NB4 (cell line): ENCODE measurements at regions not wholly inside any gene's neighbourhood (a gene's known extent, or its start where the extent isn't known, plus 50 kb on each side); places are given as distances from the start of the nearest gene placed in this dataset.

ENCODE experiments used
- DNase-seq: peaks from one replicate; pipeline ENCODE4 v3.0.0; 2010; ENCODE audit warnings: low read depth
- H3K4me3 ChIP-seq: one replicate; pipeline ENCODE4 v1.5.1; 2011; ENCODE audit warnings: mild to moderate bottlenecking, low read depth, low read length, moderate library complexity
- MYC ChIP-seq: IDR thresholded peaks from 2 replicates; pipeline ENCODE4 v1.6.1; 2011; ENCODE audit warnings: low read depth, low read length
- POLR2A ChIP-seq: IDR thresholded peaks from 2 replicates; pipeline ENCODE4 v1.6.1; 2011; ENCODE audit warnings: mild to moderate bottlenecking; ENCODE audit not compliant: insufficient read length; ENCODE audit errors: extremely low read depth
- TF ChIP-seq, protein P1 (sequence below): IDR thresholded peaks from 2 replicates; pipeline ENCODE4 v1.6.1; 2011; ENCODE audit warnings: low read depth, low read length
- TF ChIP-seq, protein P2 (sequence below): IDR thresholded peaks from one replicate; pipeline ENCODE4 v1.5.1; 2012; ENCODE audit warnings: low read depth, low read length

DNA sequence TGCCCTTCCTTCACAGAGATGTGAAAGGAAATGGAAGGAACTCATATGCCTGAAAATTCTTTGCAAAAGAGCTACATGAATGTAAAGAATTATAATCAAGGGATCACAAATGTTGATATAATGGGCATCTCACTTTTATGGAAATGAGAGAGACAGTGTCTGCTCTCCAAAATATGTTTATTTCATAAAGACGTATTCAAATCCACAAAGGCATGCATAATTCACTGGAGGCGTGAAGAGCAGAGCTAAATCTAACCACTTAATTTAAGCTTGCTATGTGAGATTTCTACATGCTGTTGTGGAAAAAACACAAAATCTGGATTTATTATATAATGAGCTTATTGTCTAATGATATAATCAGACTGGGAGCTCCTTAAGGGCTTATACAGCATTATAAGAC is 469.1 kb downstream of the RAP2B start:
- H3K4me3 ChIP-seq = no peak overlapping the region
- DNase-seq = no peak
- TF ChIP-seq POLR2A (no peak), MYC (no peak)
- TF ChIP-seq, protein P1, sequence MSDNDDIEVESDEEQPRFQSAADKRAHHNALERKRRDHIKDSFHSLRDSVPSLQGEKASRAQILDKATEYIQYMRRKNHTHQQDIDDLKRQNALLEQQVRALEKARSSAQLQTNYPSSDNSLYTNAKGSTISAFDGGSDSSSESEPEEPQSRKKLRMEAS = no peak
- TF ChIP-seq, protein P2, sequence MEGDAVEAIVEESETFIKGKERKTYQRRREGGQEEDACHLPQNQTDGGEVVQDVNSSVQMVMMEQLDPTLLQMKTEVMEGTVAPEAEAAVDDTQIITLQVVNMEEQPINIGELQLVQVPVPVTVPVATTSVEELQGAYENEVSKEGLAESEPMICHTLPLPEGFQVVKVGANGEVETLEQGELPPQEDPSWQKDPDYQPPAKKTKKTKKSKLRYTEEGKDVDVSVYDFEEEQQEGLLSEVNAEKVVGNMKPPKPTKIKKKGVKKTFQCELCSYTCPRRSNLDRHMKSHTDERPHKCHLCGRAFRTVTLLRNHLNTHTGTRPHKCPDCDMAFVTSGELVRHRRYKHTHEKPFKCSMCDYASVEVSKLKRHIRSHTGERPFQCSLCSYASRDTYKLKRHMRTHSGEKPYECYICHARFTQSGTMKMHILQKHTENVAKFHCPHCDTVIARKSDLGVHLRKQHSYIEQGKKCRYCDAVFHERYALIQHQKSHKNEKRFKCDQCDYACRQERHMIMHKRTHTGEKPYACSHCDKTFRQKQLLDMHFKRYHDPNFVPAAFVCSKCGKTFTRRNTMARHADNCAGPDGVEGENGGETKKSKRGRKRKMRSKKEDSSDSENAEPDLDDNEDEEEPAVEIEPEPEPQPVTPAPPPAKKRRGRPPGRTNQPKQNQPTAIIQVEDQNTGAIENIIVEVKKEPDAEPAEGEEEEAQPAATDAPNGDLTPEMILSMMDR = no peak

DNA sequence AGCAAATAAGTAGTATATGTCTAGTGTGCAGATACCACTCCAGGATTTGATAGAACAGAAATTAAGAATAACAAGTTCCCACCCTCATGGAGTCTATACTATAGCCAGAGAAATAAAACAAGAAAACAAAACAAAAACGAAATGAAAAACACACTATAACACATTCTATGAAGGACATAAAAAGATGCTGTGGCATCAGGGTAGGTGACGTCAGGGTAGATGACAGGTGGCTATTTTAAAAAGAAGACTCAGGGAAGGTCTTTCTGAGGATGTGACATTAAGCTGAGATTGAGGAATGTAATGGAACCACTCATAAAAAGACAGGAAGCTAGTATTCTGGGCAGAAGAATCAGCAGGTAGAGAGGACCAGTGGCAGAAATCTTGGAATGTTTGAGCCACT is 469.6 kb downstream of the RAP2B start:
- no peak for DNase-seq
- no peak overlapping the region for H3K4me3 ChIP-seq
- TF ChIP-seq, protein P2 = no peak
- TF ChIP-seq MYC (no peak), POLR2A (no peak)
- TF ChIP-seq, protein P1 = no peak

DNA sequence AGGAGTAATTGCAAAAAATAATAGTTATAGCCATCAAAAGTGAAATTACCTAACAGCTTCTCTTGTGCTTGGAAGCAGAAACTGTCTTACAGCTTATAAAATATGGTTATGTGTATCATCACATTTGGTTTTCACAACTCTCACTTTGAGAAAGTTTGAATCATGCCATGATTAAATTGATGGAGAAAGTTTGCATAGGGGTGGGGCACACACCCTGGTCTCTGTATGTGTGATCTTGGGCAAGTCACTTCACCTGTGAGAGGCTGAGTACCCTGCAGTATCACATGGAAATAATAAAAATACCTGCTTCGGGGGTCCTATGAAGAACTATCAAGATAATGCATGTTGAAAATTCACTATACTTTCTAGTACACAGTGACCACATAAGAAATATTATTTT is 471.4 kb downstream of the RAP2B start:
- TF ChIP-seq, protein P2 = no peak
- TF ChIP-seq, protein P1 = no peak
- TF ChIP-seq POLR2A (no peak), MYC (no peak)
- no peak for DNase-seq
- H3K4me3 ChIP-seq = no peak overlapping the region

DNA sequence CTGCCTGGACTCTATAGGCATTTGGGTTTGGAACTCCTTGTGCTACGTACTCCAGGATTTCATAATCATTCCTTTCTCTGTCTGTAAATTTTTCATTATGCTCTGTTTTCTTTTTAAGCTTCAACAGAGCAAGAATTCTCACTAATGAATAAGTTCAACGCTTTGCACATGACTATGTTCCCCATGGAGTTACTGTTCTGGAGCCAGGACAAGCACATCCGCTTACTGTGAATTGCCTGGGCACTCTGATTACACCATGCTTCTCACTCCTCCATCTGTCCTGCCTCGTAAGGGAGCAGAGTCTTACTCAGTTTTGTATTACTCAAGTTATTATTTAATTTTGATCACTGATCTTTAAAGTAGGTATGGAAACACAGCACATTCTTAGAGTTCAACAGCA is 472.7 kb downstream of the RAP2B start:
- DNase-seq = no peak
- TF ChIP-seq MYC (no peak), POLR2A (no peak)
- TF ChIP-seq, protein P2 = no peak
- TF ChIP-seq, protein P1 = no peak
- H3K4me3 ChIP-seq = no peak overlapping the region

DNA sequence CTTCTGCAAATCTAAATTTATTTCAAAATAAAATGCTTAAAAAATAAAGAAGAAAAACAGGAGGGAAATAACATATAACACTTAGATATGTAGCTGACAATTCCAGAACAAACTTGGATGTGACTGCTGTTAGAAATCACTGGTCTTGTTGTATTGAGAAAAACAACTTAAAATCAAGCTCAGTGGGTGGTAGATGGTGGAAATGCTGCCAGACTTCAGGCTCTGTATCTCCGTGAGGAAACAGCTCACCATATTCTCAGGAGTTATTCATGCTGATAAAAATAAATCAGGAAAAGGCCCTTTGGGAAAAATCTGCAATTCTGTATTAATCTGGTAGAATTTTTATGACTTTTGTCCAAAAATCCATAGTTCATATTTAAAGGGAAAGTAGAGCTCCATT is 477.6 kb downstream of the RAP2B start:
- TF ChIP-seq, protein P1 = no peak
- TF ChIP-seq, protein P2 = no peak
- TF ChIP-seq MYC = no peak
- DNase-seq = no peak
- H3K4me3 ChIP-seq = no peak overlapping the region
